Endothelial cell of umbilical vein (primary cell): ENCODE measurements at regions not wholly inside any gene's neighbourhood (a gene's known extent, or its start where the extent isn't known, plus 50 kb on each side); places are given as distances from the start of the nearest gene placed in this dataset.

Source experiments
- BruUV-seq: library from RNA; stranded (reverse); fragments of 400-500 nt; replicated peaks from 2 replicates; lab custom pipeline; 2021; lab: Mats Ljungman, UMichigan
- CTCF ChIA-PET: fragments of 300-600, 350-600 bp; sonication (Branson Sonifier 250); formaldehyde crosslinking; loops from one replicate; lab custom pipeline; 2021; ENCODE audit warnings: antibody characterized with exemption, inconsistent platforms; lab: Charles Lee
- POLR2A ChIA-PET: fragments of 300-600, 350-600 bp; sonication (Branson Sonifier 250); formaldehyde crosslinking; loops from one replicate; lab custom pipeline; 2021; ENCODE audit warnings: antibody characterized with exemption, inconsistent platforms; lab: Charles Lee
- DNase-seq: peaks from one replicate; pipeline ENCODE4 v3.0.0-alpha.2; 2011; ENCODE audit warnings: low read depth, low spot score
- FAIRE-seq: peaks from 2 replicates; lab custom pipeline; 2011; peaks lifted over from hg19 to GRCh38; lab: Jason Lieb, UNC
- H2AFZ ChIP-seq: 2 replicates; pipeline ENCODE4 v1.6.0; 2012; ENCODE audit warnings: low read depth, low read length, control low read depth, inconsistent platforms
- H3K27ac ChIP-seq: 2 replicates; pipeline ENCODE4 v1.5.1; 2011; ENCODE audit warnings: low read depth, mild to moderate bottlenecking, control low read depth, low read length, moderate library complexity; ENCODE audit not compliant: insufficient read depth
- H3K27me3 ChIP-seq, 2 experiments: 2 replicates each; pipeline versions ENCODE4 v1.6.0 to v1.6.1; 2011; ENCODE audit warnings: low read length in 2 of 2, mixed read lengths in 1 of 2; ENCODE audit not compliant: control insufficient read depth in 2 of 2, insufficient read depth in 2 of 2
- H3K36me3 ChIP-seq, 2 experiments: 2 replicates in 1 of 2; 3 replicates in 1 of 2; pipeline ENCODE4 v1.5.1; 2011; ENCODE audit warnings: low read length in 2 of 2, mild to moderate bottlenecking in 1 of 2, moderate library complexity in 1 of 2; ENCODE audit not compliant: control insufficient read depth in 2 of 2, insufficient read depth in 2 of 2; ENCODE audit errors: extremely low read depth in 1 of 2
- H3K4me1 ChIP-seq: 3 replicates; pipeline ENCODE4 v1.5.1; 2011; ENCODE audit warnings: mild to moderate bottlenecking, low read length; ENCODE audit not compliant: control insufficient read depth, insufficient read depth; ENCODE audit errors: extremely low read depth
- H3K4me2 ChIP-seq: 2 replicates; pipeline ENCODE4 v1.6.1; 2011; ENCODE audit warnings: low read length, control low read depth, mixed read lengths; ENCODE audit not compliant: insufficient read depth
- H3K4me3 ChIP-seq, 3 experiments: fragments of 200-600 bp in 1 of 3; sonication (generic), shearing (Covaris generic) in 1 of 3; replicated peaks in 1 of 3; 2 replicates each; pipeline ENCODE4 v1.5.1; 2011 to 2016; ENCODE audit warnings: control low read depth in 3 of 3, low read length in 3 of 3, mild to moderate bottlenecking in 2 of 3, inconsistent platforms in 1 of 3, low read depth in 1 of 3, moderate library complexity in 1 of 3; ENCODE audit not compliant: insufficient read depth in 1 of 3
- H3K79me2 ChIP-seq: 2 replicates; pipeline ENCODE4 v1.6.0; 2012; ENCODE audit warnings: low read length, inconsistent platforms; ENCODE audit not compliant: control insufficient read depth, insufficient read depth
- H3K9ac ChIP-seq: replicated peaks from 2 replicates; pipeline ENCODE3; 2011; ENCODE audit warnings: low read length, control low read depth; ENCODE audit not compliant: insufficient read depth; ENCODE audit errors: extremely low read depth
- H3K9me1 ChIP-seq: replicated peaks from 3 replicates; pipeline ENCODE4 v1.6.0; 2011; ENCODE audit warnings: mild to moderate bottlenecking, low read length; ENCODE audit not compliant: control insufficient read depth, insufficient read depth; ENCODE audit errors: extremely low read depth
- H3K9me3 ChIP-seq: replicated peaks from 2 replicates; pipeline ENCODE4 v1.5.1; 2012; ENCODE audit warnings: low read length, inconsistent platforms; ENCODE audit not compliant: control insufficient read depth, insufficient read depth
- H4K20me1 ChIP-seq: replicated peaks from 2 replicates; pipeline ENCODE3; 2011; ENCODE audit warnings: mild to moderate bottlenecking, low read length; ENCODE audit not compliant: control insufficient read depth, insufficient read depth; ENCODE audit errors: extremely low read depth
- CTCF ChIP-seq, 2 donors: IDR thresholded peaks; 1 replicate in 1 of 2; 2 replicates in 1 of 2; pipeline ENCODE4 v1.5.1; 2011; ENCODE audit warnings: low read length in 2 of 2, mild to moderate bottlenecking in 2 of 2, moderate library complexity in 2 of 2, control low read depth in 1 of 2, inconsistent platforms in 1 of 2, low read depth in 1 of 2; ENCODE audit not compliant: insufficient read depth in 1 of 2; ENCODE audit errors: extremely low read depth in 1 of 2
- EZH2 ChIP-seq: IDR thresholded peaks from 2 replicates; pipeline ENCODE4 v1.6.1; 2012; ENCODE audit warnings: borderline replicate concordance, low read depth, mild to moderate bottlenecking, moderate library complexity, low read length, inconsistent platforms; ENCODE audit not compliant: severe bottlenecking
- FOS ChIP-seq: IDR thresholded peaks from 2 replicates; pipeline ENCODE4 v1.6.1; 2011; ENCODE audit warnings: mild to moderate bottlenecking, low read length, moderate library complexity, borderline replicate concordance; ENCODE audit not compliant: insufficient read depth
- GATA2 ChIP-seq: IDR thresholded peaks from 2 replicates; pipeline ENCODE4 v1.7.0; 2011; ENCODE audit warnings: low read depth, mild to moderate bottlenecking, moderate library complexity, mixed read lengths, low read length; ENCODE audit not compliant: insufficient read length, insufficient read depth
- JUN ChIP-seq: IDR thresholded peaks from 2 replicates; pipeline ENCODE4 v1.6.1; 2011; ENCODE audit warnings: borderline replicate concordance, low read depth; ENCODE audit not compliant: insufficient read length, insufficient read depth
- MAX ChIP-seq: IDR thresholded peaks from 2 replicates; pipeline ENCODE4 v1.6.1; 2011; ENCODE audit not compliant: insufficient read depth, insufficient read length
- MYC ChIP-seq: IDR thresholded peaks from one replicate; pipeline ENCODE4 v1.6.1; 2011; ENCODE audit warnings: mild to moderate bottlenecking, low read depth, low read length
- POLR2A ChIP-seq: IDR thresholded peaks from 2 replicates; pipeline ENCODE4 v1.6.1; 2012; ENCODE audit warnings: low read depth, mild to moderate bottlenecking, control low read depth, low read length
- POLR2AphosphoS5 ChIP-seq: IDR thresholded peaks from 2 replicates; pipeline ENCODE4 v1.6.1; 2012; ENCODE audit warnings: low read depth, mild to moderate bottlenecking, control low read depth, low read length, moderate library complexity; ENCODE audit not compliant: insufficient read depth
- dilution Hi-C: fragments of 300-500 bp; cut with MboI; formaldehyde crosslinking; loops from one replicate; pipeline ENCODE4 v1.15.0; 2019; ENCODE audit warnings: low sequenced_read_pairs; ENCODE audit not compliant: extremely low pct_ligation_motif_present
- intact Hi-C: fragments of 100-400 bp; cut with micrococcal nuclease; formaldehyde crosslinking; loops from one replicate; pipeline ENCODE4 v1.10.0; 2022

- Histone ChIP-seq H3K9me3 (peaks cover 2% of the 10 kb centered on the region), H3K36me3 (no peaks in the 10 kb centered on the region), H2AFZ (no peak overlapping the region), H3K4me3 (no peak overlapping the region), H3K27ac (no peak overlapping the region), H3K9me1 (no peaks in the 10 kb centered on the region), H4K20me1 (no peaks in the 10 kb centered on the region), H3K27me3 (no peaks in the 10 kb centered on the region), H3K4me1 (no peaks in the 10 kb centered on the region), H3K4me2 (no peak overlapping the region), H3K9ac (no peak overlapping the region), H3K79me2 (no peaks in the 10 kb centered on the region)
- ChIA-PET POLR2A (no interaction called here), CTCF (no interaction called here)
- dilution Hi-C loops, result no loop called here
- TF ChIP-seq CTCF (IDR thresholded peaks at IDR 0.05; ENCODE audit: extremely low read depth in 1 of 2, insufficient read depth in 1 of 2, low read depth in 1 of 2, low read length in 2 of 2), result no peak
- TF ChIP-seq POLR2A, result no peak
- TF ChIP-seq JUN, result no peak
- no TSS peak for BruUV-seq
- FAIRE-seq (no peak), DNase-seq (no peak)
- intact Hi-C loops, result no loop called here
These were observed 487.8 kb downstream of the KCNH5 start for GRCh38 chr14:62557416-62557815.

- Histone ChIP-seq H3K27me3 (no peaks in the 10 kb centered on the region), H3K9me1 (no peaks in the 10 kb centered on the region), H3K79me2 (no peaks in the 10 kb centered on the region), H3K9me3 (peaks cover 2% of the 10 kb centered on the region), H3K27ac (no peak overlapping the region), H2AFZ (no peak overlapping the region), H3K9ac (no peak overlapping the region), H3K36me3 (no peaks in the 10 kb centered on the region), H4K20me1 (no peaks in the 10 kb centered on the region), H3K4me1 (no peaks in the 10 kb centered on the region), H3K4me2 (no peak overlapping the region), H3K4me3 (no peak overlapping the region)
- TF ChIP-seq EZH2 (no peak), JUN (no peak), GATA2 (no peak), POLR2AphosphoS5 (no peak), FOS (no peak), CTCF (IDR thresholded peaks at IDR 0.05; ENCODE audit: extremely low read depth in 1 of 2, insufficient read depth in 1 of 2, low read depth in 1 of 2, low read length in 2 of 2) (no peak), POLR2A (no peak), MAX (no peak), MYC (no peak)
- DNase-seq (no peak), FAIRE-seq (no peak)
- dilution Hi-C loops (no loop called here), intact Hi-C loops (no loop called here)
- no TSS peak for BruUV-seq
- ChIA-PET CTCF (no interaction called here), POLR2A (no interaction called here)
These were observed 486.8 kb downstream of the KCNH5 start for GRCh38 chr14:62558451-62558850.
